ENCODE measurements at regions not wholly inside any gene's neighbourhood (a gene's known extent, or its start where the extent isn't known, plus 50 kb on each side); places are given as distances from the start of the nearest gene placed in this dataset.
"Not testable (repeated sequence)": the region's sequence is repeated elsewhere in the genome, so short reads cannot be mapped to it uniquely, and the experiment has no call there.

DNA sequence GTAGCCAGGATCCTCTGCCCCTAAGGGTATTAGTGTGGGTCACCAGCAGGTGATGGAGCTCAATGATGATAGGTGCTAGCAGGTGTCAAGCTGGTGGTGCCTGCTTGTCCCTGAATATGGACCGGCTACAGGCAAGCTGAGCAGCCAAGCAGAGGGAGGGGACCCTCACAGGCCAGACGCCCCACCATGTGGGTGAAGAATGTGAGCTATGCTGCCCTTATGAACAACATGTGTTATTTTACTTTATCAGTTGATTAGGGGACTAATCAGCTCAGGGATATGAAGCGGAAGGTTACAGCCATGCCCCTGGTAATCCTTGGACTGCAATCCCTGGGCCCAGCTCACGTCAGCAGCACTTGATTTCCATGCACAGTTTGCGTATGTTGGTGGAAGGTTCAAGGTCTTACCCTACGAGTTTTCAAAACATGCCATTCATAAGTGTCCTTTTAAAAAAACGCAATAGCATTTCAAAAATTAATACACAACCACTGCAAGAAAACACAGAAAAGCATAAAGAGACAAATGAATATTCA lies 106.0 kb downstream of the CDC7 start:
- no peak overlapping the region for H3K27ac ChIP-seq
- no peak for TF ChIP-seq ZFX (IDR thresholded peaks at IDR 0.05; ENCODE audit: borderline replicate concordance)
- TF ChIP-seq, protein P1, sequence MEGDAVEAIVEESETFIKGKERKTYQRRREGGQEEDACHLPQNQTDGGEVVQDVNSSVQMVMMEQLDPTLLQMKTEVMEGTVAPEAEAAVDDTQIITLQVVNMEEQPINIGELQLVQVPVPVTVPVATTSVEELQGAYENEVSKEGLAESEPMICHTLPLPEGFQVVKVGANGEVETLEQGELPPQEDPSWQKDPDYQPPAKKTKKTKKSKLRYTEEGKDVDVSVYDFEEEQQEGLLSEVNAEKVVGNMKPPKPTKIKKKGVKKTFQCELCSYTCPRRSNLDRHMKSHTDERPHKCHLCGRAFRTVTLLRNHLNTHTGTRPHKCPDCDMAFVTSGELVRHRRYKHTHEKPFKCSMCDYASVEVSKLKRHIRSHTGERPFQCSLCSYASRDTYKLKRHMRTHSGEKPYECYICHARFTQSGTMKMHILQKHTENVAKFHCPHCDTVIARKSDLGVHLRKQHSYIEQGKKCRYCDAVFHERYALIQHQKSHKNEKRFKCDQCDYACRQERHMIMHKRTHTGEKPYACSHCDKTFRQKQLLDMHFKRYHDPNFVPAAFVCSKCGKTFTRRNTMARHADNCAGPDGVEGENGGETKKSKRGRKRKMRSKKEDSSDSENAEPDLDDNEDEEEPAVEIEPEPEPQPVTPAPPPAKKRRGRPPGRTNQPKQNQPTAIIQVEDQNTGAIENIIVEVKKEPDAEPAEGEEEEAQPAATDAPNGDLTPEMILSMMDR (IDR thresholded peaks at IDR 0.05): no peak

DNA sequence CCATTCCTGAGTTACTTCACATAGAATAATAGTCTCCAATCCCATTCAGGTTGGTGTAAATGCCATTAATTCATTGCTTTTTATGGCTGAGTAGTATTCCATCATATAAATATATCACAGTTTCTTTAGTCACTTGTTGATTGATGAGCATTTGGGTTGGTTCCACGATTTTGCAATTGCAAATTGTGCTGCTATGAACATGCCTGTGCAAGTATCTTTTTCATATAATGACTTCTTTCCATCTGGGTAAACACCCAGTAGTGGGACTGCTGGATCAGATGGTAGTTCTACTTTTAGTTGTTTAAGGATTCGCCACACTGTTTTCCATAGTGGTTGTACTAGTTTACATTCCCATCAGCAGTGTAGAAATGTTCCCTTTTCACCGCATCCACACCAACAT lies 107.0 kb downstream of the CDC7 start:
- H3K27ac ChIP-seq: not testable (repeated sequence)

DNA sequence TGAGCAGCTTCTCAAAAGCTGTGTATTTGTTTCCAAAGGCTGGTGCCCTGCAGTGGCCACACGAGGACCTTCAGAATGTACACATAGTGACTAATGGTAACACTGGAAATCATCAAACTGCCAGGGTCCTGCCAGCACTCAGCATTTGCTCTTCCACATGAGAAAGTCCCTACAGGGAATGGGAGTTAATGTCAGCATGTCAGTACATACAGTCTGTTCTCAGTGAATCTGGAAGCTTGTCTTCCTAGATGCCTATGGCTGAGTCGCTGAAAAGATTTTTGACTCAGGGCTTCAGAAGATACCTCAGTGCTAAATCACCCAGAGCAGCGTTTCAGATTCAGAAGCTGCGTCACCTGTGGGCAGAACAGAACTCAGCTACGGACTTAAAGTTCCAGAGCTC lies 108.2 kb downstream of the CDC7 start:
- no peak overlapping the region for H3K27ac ChIP-seq
- no peak for TF ChIP-seq ZFX (IDR thresholded peaks at IDR 0.05; ENCODE audit: borderline replicate concordance)
- TF ChIP-seq, protein P1 (IDR thresholded peaks at IDR 0.05): no peak

DNA sequence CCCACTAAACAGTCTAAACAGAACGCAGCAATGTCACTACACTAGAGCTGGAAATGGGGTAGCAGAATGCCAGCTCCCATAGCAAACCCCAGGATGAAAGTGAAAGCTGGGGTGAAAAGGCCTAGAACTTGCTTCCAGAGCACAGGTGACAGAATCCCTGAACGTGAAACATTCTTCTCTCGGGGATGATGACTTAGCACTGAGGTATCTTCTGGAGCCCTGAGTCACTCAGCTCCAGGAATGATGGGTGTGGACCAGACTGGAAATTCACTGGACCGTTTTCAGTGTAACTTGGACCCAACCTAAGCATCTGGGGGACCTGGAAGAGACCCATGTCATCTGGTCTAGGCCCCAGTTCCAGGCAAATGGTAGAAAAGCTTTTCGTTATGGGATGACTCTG lies 108.9 kb downstream of the CDC7 start:
- no peak overlapping the region for H3K27ac ChIP-seq
- TF ChIP-seq, protein P1 (IDR thresholded peaks at IDR 0.05): no peak
- no peak for TF ChIP-seq ZFX (IDR thresholded peaks at IDR 0.05; ENCODE audit: borderline replicate concordance)

DNA sequence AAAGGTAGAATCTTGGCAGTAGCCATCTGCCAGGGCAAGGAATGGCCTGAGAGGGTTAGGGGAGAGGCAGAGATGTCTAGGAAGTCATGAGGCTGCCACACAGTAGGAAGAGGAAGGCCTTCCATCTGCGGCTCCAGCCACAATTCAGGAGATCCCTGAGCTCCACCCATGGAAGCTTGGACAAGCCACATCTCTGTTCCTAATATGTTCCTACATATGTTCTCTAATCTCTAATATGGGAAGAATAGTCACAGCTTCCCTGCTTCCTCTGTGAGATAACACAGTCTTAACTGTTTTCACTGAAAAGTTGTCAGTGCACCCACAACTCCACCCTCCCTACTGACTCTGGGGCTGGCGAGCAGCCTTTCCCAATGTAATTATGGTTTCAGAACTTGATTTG lies 109.5 kb downstream of the CDC7 start:
- H3K27ac ChIP-seq: no peak overlapping the region
- TF ChIP-seq, protein P1 (IDR thresholded peaks at IDR 0.05): no peak
- TF ChIP-seq ZFX (IDR thresholded peaks at IDR 0.05; ENCODE audit: borderline replicate concordance): no peak

DNA sequence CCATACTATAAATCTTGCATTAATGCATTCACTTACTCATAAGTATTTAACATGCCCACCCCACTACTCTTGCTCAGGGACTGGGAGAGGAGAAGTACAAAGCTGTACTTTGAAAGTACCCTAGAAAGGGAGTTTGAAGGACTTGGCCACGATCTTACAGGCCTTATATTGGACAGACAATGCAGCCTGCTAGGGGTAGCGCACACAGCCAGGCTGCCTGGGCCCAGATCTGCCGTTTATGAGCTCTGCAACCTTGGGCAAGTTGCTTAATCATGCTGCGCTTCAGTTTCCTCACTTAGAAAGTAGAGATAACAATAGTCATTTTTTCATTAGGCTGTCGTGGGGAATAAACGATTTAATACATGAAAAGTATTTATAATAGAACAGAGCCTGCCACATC lies 110.1 kb downstream of the CDC7 start:
- TF ChIP-seq, protein P1 (IDR thresholded peaks at IDR 0.05): no peak
- TF ChIP-seq ZFX (IDR thresholded peaks at IDR 0.05; ENCODE audit: borderline replicate concordance): no peak

DNA sequence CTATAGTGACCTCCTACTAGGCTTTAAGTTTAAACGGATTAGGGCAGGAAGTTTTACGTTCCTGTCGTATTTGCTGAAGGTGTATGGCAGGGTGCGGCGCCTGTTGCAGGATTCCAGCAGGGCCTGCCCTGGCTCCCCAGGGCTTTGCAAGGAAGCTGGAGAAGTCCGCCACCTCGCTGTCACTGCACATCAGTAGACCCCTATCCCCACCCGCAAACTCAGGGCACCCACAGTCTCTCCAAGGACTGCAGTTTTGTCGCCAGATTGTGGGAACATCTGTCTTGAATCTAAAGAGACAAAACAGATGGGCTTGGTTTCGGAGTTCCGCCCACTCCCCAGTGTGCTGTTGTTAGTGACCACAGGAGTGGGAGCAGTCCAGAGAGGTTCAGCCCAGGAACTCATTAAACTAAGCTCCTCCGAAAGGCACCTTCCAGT lies 110.8 kb downstream of the CDC7 start:
- no peak overlapping the region for H3K27ac ChIP-seq
- no peak for TF ChIP-seq ZFX (IDR thresholded peaks at IDR 0.05; ENCODE audit: borderline replicate concordance)
- TF ChIP-seq, protein P1 (IDR thresholded peaks at IDR 0.05): no peak

More for the DNA sequence above, 110.1 kb downstream of the CDC7 start:
- no peak overlapping the region for H3K27ac ChIP-seq

DNA sequence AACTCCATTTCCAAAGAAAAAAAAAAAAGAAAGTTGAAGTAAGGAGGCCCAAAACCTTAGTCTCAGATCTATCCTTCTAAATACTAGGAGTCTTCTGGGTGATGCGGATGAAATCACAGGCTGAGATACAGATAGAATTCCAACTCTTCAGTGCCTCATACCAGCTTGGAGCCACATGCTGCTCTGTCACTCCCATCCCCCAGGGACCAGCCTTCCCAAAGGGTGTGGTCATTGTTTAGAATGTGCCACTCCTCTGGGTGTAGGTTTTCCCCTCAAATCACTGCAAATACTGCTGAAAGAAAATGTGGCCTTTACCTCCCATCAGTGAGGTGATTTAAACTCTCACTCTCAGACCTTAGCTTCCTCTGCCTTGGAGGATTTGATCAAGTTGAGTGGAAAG lies 112.9 kb downstream of the CDC7 start:
- no peak overlapping the region for H3K27ac ChIP-seq
- TF ChIP-seq, protein P1 (IDR thresholded peaks at IDR 0.05): no peak
- no peak for TF ChIP-seq ZFX (IDR thresholded peaks at IDR 0.05; ENCODE audit: borderline replicate concordance)

Data from 22Rv1 (cell line).